Middle frontal gyrus (tissue), 1 donor: ENCODE measurements at regions not wholly inside any gene's neighbourhood (a gene's known extent, or its start where the extent isn't known, plus 50 kb on each side); places are given as distances from the start of the nearest gene placed in this dataset.

Source experiments
- DNase-seq: peaks from one replicate; pipeline ENCODE4 v3.0.0-alpha.2; 2015; ENCODE audit warnings: low spot score; ENCODE audit errors: extremely low spot score

DNA sequence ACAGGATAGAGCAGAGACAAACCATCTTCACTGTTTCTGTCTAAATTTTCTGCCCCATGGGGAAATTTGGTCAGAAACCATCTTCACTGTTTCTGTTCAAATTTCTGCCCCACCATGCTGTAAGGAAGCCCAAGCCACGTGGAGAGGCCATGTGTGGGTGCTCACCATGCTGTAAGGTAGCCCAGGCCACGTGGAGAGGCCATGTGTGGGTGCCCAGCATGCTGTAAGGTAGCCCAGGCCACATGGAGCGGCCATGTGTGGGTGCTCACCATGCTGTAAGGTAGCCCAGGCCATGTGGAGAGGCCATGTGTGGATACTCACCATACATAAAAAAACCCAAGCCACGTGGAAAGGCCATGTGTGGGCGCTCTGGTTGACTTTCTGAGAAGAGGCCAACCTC is 1088.7 kb upstream of the AUTS2 start:
- no peak for DNase-seq

DNA sequence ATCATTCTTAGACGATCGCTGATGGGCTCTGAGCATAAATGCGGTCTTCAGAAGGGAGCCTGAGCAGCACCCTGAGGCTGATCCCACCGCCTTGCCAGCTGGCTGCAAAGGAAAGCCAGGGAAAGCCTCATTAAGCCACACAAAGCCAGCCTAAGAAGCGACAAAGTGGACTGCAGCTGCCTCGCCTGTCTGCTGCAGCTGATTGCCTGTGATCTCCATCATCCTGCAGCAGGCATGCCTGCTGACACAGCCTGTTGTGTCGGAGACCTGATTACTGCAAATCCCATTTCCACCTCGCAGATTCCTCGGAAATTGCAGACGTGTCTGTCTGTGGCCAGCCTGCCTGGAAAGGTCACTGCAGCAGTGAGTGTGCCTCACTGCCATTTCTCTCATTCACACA is 1087.0 kb upstream of the AUTS2 start:
- DNase-seq: no peak

GRCh38 chr7:68512466-68512865 is 1085.8 kb upstream of the AUTS2 start:
- no peak for DNase-seq

DNA sequence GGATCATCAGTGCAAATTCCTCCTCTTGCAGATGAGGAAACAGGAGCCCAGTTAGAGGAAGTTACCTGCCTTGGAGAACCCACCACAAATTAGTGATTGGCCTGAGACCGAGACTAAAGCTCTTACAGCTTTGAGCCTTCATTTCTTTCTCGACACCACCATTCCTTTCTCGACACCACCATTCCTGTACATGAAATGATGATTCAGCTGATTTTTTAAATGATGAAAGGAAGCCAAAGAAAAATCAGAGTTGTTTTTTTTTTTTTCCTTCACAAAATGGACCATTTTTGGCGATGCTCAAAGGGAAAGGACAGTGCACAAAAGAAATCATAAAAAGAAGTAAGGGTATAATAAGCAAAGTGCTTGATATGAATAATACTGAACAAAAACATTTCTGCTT is 1080.2 kb upstream of the AUTS2 start:
- no peak for DNase-seq

- no peak for DNase-seq
These were observed 1074.1 kb upstream of the AUTS2 start for GRCh38 chr7:68524126-68524525.

DNA sequence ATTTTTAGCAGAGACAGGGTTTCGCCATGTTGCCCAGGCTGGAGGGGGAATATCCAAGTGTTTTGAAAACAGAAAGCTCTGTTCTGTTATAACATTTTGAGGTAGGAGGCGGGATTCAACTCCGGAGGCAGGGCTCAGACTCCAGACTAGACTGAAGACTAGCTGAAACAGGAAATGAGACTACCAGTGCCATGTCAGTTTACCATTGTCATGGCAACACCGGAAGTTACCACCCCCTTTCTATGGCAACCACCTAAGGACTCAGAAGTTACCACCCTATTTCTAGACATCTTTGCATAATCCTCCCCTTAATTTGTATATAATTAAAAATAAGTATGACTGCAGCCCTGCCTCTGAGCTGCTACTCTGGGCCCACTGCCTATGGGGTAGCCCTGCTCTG is 1069.1 kb upstream of the AUTS2 start:
- no peak for DNase-seq

GRCh38 chr7:68535266-68535665 is 1063.0 kb upstream of the AUTS2 start:
- DNase-seq: no peak

DNA sequence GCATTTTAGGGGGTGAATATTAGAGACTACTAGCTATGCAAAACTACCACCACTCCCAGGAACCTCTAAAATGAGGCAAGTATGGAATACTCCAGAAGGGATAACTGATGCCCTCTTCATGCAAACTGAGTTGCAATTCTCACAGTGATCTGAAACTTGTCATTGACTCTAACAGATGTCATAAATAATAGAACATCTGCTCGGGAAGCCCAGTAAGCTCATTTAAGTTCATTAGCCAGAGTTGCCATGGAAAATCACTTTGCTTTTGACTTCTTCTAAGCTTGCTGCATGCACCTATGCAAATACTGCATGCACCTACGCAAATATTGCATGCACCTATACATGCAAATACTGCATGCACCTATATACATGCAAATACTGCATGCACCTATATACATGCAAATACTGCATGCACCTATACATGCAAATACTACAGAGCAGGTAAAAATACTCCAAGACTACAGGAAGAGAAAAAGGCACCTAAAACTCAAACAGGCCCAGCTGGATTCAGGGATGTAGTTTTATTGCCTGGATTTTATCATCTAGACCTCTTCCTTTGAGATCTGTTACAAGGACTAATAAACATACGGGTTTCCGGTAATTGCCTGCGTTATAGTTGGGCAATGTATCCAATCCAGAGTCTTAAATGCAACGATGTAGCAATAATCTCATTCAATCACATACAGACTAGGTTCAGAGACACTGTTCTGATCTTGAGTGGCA is 1061.1 kb upstream of the AUTS2 start:
- DNase-seq: no peak

- DNase-seq: no peak
These were observed 1060.6 kb upstream of the AUTS2 start for GRCh38 chr7:68537774-68538071.

- DNase-seq: no peak
These were observed 1055.4 kb upstream of the AUTS2 start for GRCh38 chr7:68542831-68543230.

DNA sequence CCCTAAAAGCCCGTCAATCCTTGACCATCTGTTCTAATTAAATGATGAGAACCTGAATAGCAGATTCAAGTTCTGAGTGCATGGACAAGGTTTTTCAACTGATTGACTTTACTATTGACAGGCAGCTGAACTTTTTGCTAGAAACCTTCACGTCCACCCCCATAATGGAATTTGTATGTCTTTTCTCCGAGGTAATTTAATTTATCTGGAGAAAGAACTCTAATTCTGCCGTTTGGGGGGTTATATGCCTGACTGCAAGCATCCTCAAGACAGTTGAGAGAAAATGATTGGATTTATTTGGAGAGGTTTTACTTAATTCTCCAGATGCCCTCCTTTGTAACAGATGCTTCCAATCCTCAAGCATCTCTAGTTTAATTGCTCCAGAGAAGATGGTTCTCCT is 1053.4 kb upstream of the AUTS2 start:
- DNase-seq: no peak

GRCh38 chr7:68547181-68547580 is 1051.1 kb upstream of the AUTS2 start:
- no peak for DNase-seq

DNA sequence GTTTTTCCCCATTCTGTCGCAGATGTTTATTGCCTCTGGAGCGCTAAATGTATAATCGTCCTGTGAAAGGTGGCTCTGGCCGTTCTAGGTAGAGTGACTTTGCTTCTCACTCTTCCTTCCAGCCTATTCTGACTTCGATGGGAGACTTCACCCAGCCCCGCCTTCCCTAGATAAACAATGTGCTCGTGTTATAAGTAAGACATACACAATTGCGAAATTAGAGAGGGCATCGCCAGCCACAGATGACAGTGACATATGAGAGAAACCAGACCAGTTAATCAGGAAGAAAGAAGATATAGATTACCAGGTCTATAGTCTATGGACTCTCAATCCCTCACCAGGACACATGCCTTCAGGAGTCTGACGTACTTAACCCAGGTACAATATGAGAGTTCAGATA is 1050.5 kb upstream of the AUTS2 start:
- DNase-seq: no peak

DNA sequence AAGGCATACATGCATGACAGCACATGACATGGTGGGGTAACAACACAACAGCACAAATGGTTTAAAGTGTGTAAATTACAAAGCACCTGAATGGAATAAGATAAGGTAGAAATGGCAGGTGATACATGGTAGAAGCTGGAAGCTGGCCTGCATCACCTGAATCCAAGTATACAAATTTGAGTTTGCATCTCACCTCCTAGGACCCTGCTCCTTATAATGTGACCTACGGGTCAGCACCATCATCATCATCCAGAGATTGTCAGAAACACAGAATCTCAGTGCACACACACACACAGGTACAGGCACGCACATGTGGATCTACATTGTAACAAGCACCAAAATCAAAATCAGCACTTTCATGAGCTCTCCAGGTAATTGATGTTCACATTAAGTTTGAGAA is 1048.2 kb upstream of the AUTS2 start:
- no peak for DNase-seq

DNA sequence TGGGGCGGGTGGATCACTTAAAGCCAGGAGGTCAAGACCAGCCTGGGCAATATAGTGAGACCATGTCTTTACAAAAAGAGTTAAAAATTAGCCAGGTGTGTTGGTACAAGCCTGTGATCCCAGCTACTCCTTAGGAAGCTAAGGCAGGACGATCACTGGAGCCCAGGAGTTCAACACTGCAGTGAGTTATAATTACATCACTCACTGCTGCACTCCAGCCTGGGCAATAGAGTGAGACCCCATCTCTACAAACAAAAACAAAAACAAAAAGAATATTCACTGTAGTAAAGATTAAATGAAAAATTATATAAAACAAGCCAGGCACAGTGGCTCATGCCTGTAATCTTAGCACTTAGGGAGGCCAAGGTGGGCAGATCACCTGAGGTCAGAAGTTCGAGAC is 1047.6 kb upstream of the AUTS2 start:
- DNase-seq: no peak

GRCh38 chr7:68556537-68556936 is 1041.7 kb upstream of the AUTS2 start:
- no peak for DNase-seq

GRCh38 chr7:68559518-68559917 is 1038.8 kb upstream of the AUTS2 start:
- DNase-seq: no peak

DNA sequence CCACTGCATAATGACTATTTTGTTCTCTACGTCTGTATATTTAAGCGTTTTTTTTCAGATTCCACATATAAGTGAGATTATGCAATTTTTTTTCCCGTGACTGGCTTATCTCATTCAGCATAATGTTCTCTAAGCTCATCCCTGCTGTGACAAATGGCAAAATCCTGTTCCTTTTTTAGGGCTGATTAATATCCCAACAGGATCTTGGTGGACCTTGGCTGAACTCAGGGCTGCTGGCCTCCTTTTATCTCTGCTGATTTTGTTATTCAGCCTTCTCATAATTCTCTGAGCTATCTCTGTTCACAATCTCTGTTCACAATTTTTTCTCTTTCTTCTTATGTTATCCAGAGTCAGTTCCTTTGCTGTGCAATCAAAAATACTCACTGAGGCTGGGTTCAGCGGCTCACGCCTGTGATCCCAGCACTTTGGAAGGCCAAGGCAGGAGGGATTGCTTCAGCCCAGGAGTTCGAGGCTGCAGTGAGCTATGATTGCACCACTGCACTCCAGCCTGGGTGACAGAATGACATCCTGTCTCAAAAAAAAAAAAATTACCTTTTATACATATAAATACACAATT is 1035.9 kb upstream of the AUTS2 start:
- no peak for DNase-seq

DNA sequence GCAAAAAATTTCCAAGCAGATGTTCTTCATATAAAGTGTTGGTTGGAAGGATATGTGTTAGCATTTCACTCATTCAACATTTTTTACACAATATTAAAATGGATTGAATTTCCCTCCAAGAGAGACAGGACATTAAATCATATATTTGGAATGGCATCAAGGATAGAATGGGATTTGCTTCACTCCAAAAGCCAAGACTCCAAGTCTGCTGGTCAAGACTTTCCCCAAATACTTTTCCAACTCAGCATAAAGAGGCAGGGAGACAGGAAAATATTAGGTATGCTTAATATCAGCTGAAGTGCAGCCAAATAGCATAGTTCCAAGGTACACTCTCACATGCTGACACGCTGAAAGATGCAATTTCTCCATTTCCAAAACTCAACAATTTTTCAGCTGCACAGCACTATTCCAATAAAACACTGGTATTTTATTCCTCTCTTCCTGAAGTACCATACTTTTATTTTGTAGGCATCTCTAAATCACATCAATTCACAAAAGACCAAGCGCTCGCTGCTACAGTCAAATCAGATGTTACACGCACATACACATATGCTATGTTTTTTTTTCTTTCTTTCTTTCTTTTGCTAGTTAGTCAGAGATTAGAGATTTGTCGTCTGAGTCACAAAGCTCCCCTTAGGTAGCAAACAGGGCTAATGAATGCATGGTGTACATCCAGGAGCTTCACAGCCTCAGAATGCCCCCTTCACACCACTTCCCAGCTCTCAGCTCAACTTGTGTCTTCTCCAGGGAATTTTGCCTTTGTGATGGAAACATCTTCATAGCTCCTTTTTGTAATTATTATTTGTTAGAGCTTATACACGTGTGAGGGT is 1033.8 kb upstream of the AUTS2 start:
- no peak for DNase-seq

DNA sequence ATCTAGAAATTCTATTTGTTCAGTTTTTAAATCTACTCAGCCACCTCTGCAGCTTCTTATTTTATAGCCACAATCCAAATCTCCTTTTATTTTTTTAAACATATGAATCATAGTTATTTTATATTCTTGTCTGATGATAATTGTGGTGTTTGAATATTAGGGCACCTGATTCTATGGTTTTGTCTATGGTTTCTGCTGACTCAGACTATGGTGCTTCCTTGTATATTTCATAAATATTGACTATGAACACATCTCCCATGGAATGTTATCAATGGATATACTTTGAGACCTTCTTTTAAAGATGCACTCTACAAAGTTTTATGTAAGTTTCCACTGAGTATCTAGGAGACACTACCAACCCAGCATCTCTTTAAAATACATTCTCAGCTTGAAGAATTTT is 1027.0 kb upstream of the AUTS2 start:
- no peak for DNase-seq

GRCh38 chr7:68573271-68574005 is 1024.8 kb upstream of the AUTS2 start:
- DNase-seq: no peak

GRCh38 chr7:68576366-68576765 is 1021.9 kb upstream of the AUTS2 start:
- DNase-seq: no peak
